ENCODE measurements at regions not wholly inside any gene's neighbourhood (a gene's known extent, or its start where the extent isn't known, plus 50 kb on each side); places are given as distances from the start of the nearest gene placed in this dataset.

GRCh38 chr17:55883149-55883548 is 132.3 kb downstream of the PCTP start:
- POLR2A ChIA-PET = no interaction called here
- peaks cover 8% of the 10 kb centered on the region for H3K9me3 Mint-ChIP-seq
- H3K27ac Mint-ChIP-seq = no peak overlapping the region
- H3K4me3 Mint-ChIP-seq = no peak overlapping the region
- TF ChIP-seq, protein P1, sequence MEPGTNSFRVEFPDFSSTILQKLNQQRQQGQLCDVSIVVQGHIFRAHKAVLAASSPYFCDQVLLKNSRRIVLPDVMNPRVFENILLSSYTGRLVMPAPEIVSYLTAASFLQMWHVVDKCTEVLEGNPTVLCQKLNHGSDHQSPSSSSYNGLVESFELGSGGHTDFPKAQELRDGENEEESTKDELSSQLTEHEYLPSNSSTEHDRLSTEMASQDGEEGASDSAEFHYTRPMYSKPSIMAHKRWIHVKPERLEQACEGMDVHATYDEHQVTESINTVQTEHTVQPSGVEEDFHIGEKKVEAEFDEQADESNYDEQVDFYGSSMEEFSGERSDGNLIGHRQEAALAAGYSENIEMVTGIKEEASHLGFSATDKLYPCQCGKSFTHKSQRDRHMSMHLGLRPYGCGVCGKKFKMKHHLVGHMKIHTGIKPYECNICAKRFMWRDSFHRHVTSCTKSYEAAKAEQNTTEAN (CRISPR knock-in tag; IDR thresholded peaks at IDR 0.05) = no peak
- TF ChIP-seq HMGA2 (CRISPR knock-in tag; IDR thresholded peaks at IDR 0.05) = no peak
- TF ChIP-seq MXD4 (CRISPR knock-in tag; IDR thresholded peaks at IDR 0.05; ENCODE audit: borderline replicate concordance) = no peak
- no peak for TF ChIP-seq CREB1 (CRISPR knock-in tag; IDR thresholded peaks at IDR 0.05)
- no peak for TF ChIP-seq TCF7 (CRISPR knock-in tag; IDR thresholded peaks at IDR 0.05; ENCODE audit: low read depth)
- TF ChIP-seq, protein P2, sequence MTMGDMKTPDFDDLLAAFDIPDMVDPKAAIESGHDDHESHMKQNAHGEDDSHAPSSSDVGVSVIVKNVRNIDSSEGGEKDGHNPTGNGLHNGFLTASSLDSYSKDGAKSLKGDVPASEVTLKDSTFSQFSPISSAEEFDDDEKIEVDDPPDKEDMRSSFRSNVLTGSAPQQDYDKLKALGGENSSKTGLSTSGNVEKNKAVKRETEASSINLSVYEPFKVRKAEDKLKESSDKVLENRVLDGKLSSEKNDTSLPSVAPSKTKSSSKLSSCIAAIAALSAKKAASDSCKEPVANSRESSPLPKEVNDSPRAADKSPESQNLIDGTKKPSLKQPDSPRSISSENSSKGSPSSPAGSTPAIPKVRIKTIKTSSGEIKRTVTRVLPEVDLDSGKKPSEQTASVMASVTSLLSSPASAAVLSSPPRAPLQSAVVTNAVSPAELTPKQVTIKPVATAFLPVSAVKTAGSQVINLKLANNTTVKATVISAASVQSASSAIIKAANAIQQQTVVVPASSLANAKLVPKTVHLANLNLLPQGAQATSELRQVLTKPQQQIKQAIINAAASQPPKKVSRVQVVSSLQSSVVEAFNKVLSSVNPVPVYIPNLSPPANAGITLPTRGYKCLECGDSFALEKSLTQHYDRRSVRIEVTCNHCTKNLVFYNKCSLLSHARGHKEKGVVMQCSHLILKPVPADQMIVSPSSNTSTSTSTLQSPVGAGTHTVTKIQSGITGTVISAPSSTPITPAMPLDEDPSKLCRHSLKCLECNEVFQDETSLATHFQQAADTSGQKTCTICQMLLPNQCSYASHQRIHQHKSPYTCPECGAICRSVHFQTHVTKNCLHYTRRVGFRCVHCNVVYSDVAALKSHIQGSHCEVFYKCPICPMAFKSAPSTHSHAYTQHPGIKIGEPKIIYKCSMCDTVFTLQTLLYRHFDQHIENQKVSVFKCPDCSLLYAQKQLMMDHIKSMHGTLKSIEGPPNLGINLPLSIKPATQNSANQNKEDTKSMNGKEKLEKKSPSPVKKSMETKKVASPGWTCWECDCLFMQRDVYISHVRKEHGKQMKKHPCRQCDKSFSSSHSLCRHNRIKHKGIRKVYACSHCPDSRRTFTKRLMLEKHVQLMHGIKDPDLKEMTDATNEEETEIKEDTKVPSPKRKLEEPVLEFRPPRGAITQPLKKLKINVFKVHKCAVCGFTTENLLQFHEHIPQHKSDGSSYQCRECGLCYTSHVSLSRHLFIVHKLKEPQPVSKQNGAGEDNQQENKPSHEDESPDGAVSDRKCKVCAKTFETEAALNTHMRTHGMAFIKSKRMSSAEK (CRISPR knock-in tag; IDR thresholded peaks at IDR 0.05; ENCODE audit: borderline replicate concordance) = no peak
- no peak for TF ChIP-seq OVOL2 (CRISPR knock-in tag; IDR thresholded peaks at IDR 0.05; ENCODE audit: borderline replicate concordance)
- no peaks in the 10 kb centered on the region for H3K4me1 Mint-ChIP-seq
- CTCF ChIA-PET = interaction anchor here (0.9 to 1.2 kb wide), 3 partner anchors 56 to 245 kb away, joined by 3 read pairs; no protein-coding TSS in a partner anchor
- H3K27me3 Mint-ChIP-seq (ENCODE audit: low read depth) = no peaks in the 10 kb centered on the region
- ATAC-seq (peak; percentile 60), DNase-seq (ENCODE audit: low spot score) (no peak)
- H3K36me3 Mint-ChIP-seq = no peaks in the 10 kb centered on the region

DNA sequence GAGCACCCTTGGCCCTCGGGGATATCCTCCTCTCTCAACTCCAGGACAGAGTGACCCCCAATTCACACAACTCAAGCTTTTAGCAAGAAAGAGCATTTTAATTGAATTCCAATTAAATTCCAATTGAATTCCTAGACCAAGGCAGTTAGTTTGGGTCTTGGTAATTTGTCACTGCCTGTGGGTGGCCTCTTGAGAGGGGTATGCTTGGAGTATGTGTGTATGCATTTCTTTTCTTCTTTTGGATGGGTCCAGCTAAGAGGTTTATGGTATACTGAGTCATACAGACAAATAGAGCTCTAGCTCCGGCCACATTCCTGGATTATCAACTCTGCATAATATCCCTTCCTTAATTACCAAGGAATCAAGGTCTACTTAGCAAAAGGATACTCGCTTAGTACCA is 136.7 kb downstream of the PCTP start:
- no peak for TF ChIP-seq JUN (CRISPR knock-in tag; IDR thresholded peaks at IDR 0.05)
- no peak for TF ChIP-seq TCF7 (CRISPR knock-in tag; IDR thresholded peaks at IDR 0.05; ENCODE audit: low read depth)
- TF ChIP-seq SMAD3 (CRISPR knock-in tag; IDR thresholded peaks at IDR 0.05; ENCODE audit: borderline replicate concordance) = no peak
- no peak for TF ChIP-seq ETV6 (CRISPR knock-in tag; IDR thresholded peaks at IDR 0.05)
- TF ChIP-seq GRHL2 (CRISPR knock-in tag; IDR thresholded peaks at IDR 0.05; ENCODE audit: insufficient replicate concordance, severe bottlenecking) = no peak
- TF ChIP-seq ZNF396 (CRISPR knock-in tag; IDR thresholded peaks at IDR 0.05; ENCODE audit: borderline replicate concordance) = no peak
- TF ChIP-seq ZNF671 (CRISPR knock-in tag; IDR thresholded peaks at IDR 0.05) = no peak
- TF ChIP-seq, protein P2 (CRISPR knock-in tag; IDR thresholded peaks at IDR 0.05; ENCODE audit: borderline replicate concordance) = no peak
- TF ChIP-seq, protein P3, sequence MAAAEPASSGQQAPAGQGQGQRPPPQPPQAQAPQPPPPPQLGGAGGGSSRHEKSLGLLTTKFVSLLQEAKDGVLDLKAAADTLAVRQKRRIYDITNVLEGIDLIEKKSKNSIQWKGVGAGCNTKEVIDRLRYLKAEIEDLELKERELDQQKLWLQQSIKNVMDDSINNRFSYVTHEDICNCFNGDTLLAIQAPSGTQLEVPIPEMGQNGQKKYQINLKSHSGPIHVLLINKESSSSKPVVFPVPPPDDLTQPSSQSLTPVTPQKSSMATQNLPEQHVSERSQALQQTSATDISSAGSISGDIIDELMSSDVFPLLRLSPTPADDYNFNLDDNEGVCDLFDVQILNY (CRISPR knock-in tag; IDR thresholded peaks at IDR 0.05) = no peak
- no peak for TF ChIP-seq FOXP1 (CRISPR knock-in tag; IDR thresholded peaks at IDR 0.05; ENCODE audit: borderline replicate concordance)
- TF ChIP-seq NFE2L1 (CRISPR knock-in tag; IDR thresholded peaks at IDR 0.05) = no peak
- TF ChIP-seq ZNF416 (CRISPR knock-in tag; IDR thresholded peaks at IDR 0.05) = no peak
- ATAC-seq (no peak), DNase-seq (ENCODE audit: low spot score) (no peak)
- ChIA-PET POLR2A (no interaction called here), CTCF (no interaction called here)
- Mint-ChIP-seq H3K4me1 (no peaks in the 10 kb centered on the region), H3K27ac (no peak overlapping the region), H3K9me3 (peaks cover 45% of the 10 kb centered on the region), H3K4me3 (no peak overlapping the region), H3K27me3 (ENCODE audit: low read depth) (no peaks in the 10 kb centered on the region), H3K36me3 (peaks cover 12% of the 10 kb centered on the region)
